Stimulated activated CD8-positive, alpha-beta memory T cell treated with anti-CD3 and anti-CD28 coated beads, Interleukin-15, amount 100 ng/mL, for 48 hours (primary cell): ENCODE measurements at regions not wholly inside any gene's neighbourhood (a gene's known extent, or its start where the extent isn't known, plus 50 kb on each side); places are given as distances from the start of the nearest gene placed in this dataset.
A peak's percentile ranks its signal among the peaks of the same experiment; 100 is the strongest.
"Not testable (repeated sequence)": the region's sequence is repeated elsewhere in the genome, so short reads cannot be mapped to it uniquely, and the experiment has no call there.

Source experiments
- DNase-seq, 2 donors: peaks; one replicate each; pipeline ENCODE4 v3.0.0-alpha.2; 2020; ENCODE audit warnings: low read depth in 2 of 2

GRCh38 chr15:31433091-31433490 lies 106.5 kb downstream of the KLF13 start:
- no peak for DNase-seq

GRCh38 chr15:31433574-31433973 lies 106.9 kb downstream of the KLF13 start:
- DNase-seq = no peak

GRCh38 chr15:31434275-31434587 lies 107.6 kb downstream of the KLF13 start:
- no peak for DNase-seq

GRCh38 chr15:31434588-31435260 lies 108.1 kb downstream of the KLF13 start:
- DNase-seq = peak; percentile 84 to 85

GRCh38 chr15:31435261-31435911 lies 108.8 kb downstream of the KLF13 start:
- DNase-seq = peak; percentile 82 to 83

GRCh38 chr15:31435912-31436628 lies 109.4 kb downstream of the KLF13 start:
- peak; percentile 40 for DNase-seq

GRCh38 chr15:31437686-31438085 lies 111.1 kb downstream of the KLF13 start:
- peak; percentile 79 to 85 for DNase-seq

GRCh38 chr15:31438601-31439265 lies 112.1 kb downstream of the KLF13 start:
- no peak for DNase-seq

GRCh38 chr15:31439328-31439727 lies 112.7 kb downstream of the KLF13 start:
- peak in 1 of 2 donors; percentile 28 for DNase-seq

- not testable (repeated sequence) for DNase-seq
Observed at GRCh38 chr15:31440216-31440615, 113.6 kb downstream of the KLF13 start.

GRCh38 chr15:31440754-31441311 lies 114.2 kb downstream of the KLF13 start:
- DNase-seq = peak; percentile 37 to 51

- DNase-seq = no peak
Observed at GRCh38 chr15:31442226-31442625, 115.6 kb downstream of the KLF13 start.

GRCh38 chr15:31442699-31443111 lies 116.1 kb downstream of the KLF13 start:
- no peak for DNase-seq

GRCh38 chr15:31444844-31445243 lies 118.2 kb downstream of the KLF13 start:
- DNase-seq = no peak

GRCh38 chr15:31446546-31446945 lies 119.9 kb downstream of the KLF13 start:
- no peak for DNase-seq

GRCh38 chr15:31447931-31448634 lies 121.4 kb downstream of the KLF13 start:
- DNase-seq = no peak

- no peak for DNase-seq
Observed at GRCh38 chr15:31448635-31448979, 122.0 kb downstream of the KLF13 start.

GRCh38 chr15:31452595-31453557 lies 126.2 kb downstream of the KLF13 start:
- no peak for DNase-seq

GRCh38 chr15:31453558-31454318 lies 127.1 kb downstream of the KLF13 start:
- no peak for DNase-seq

- no peak for DNase-seq
Observed at GRCh38 chr15:31455499-31455898, 128.9 kb downstream of the KLF13 start.
